K562 (cell line): ENCODE measurements at regions not wholly inside any gene's neighbourhood (a gene's known extent, or its start where the extent isn't known, plus 50 kb on each side); places are given as distances from the start of the nearest gene placed in this dataset.

ENCODE experiments used
- ATAC-seq: fragments of 200-7000 bp; cut with Tn5 transposase; 3 replicates; pipeline ENCODE4 v1.9.1; 2020; ENCODE audit warnings: moderate library complexity
- BruUV-seq: library from RNA; stranded (reverse); fragments of 400-500 nt; replicated peaks from 2 replicates; lab custom pipeline; 2021; lab: Mats Ljungman, UMichigan
- CTCF ChIA-PET: fragments of 300-600 bp; formaldehyde crosslinking; extraction: SDS; loops from one replicate; lab custom pipeline; 2021; ENCODE audit warnings: low intra/inter-chr PET ratio; lab: Yijun Ruan, JAX
- POLR2A ChIA-PET: fragments of 300-600, 350-650 bp; sonication (Branson Sonifier 250); formaldehyde crosslinking; extraction: SDS; loops from one replicate; lab custom pipeline; 2021; ENCODE audit warnings: antibody characterized with exemption, inconsistent platforms; lab: Yijun Ruan, JAX
- DNase-seq, 4 experiments: peaks; one replicate each; pipeline versions ENCODE4 v3.0.0 to v3.0.0-alpha.2; 2011 to 2018; ENCODE audit warnings: low spot score in 3 of 4, mixed read lengths in 3 of 4; ENCODE audit errors: extremely low read depth in 1 of 4
- FAIRE-seq: peaks from 2 replicates; lab custom pipeline; 2011; peaks lifted over from hg19 to GRCh38; lab: Jason Lieb, UNC
- H2AFZ ChIP-seq: 2 replicates; pipeline ENCODE4 v1.6.0; 2011; ENCODE audit warnings: low read depth, low read length, control low read depth, inconsistent platforms
- H3K27ac ChIP-seq: fragments of 200-600 bp; 3 replicates; pipeline ENCODE4 v1.8.0; 2011; ENCODE audit warnings: low read depth, mild to moderate bottlenecking, control low read depth, inconsistent platforms, low read length, moderate library complexity, mixed read lengths; ENCODE audit errors: extremely low read depth
- H3K27me3 ChIP-seq, 2 experiments: fragments of 300-600 bp in 1 of 2; 2 replicates in 1 of 2; 3 replicates in 1 of 2; pipeline versions ENCODE4 v1.6.0 to v1.8.0; 2011; ENCODE audit warnings: inconsistent platforms in 2 of 2, low read length in 2 of 2, mild to moderate bottlenecking in 1 of 2, mixed read lengths in 1 of 2, moderate library complexity in 1 of 2; ENCODE audit not compliant: control insufficient read depth in 2 of 2, insufficient read depth in 2 of 2
- H3K36me3 ChIP-seq: fragments of 300-600 bp; 3 replicates; pipeline ENCODE4 v1.8.0; 2011; ENCODE audit warnings: mild to moderate bottlenecking, low read length, inconsistent platforms; ENCODE audit not compliant: control insufficient read depth, insufficient read depth
- H3K4me1 ChIP-seq, 2 experiments: fragments of 200-600 bp in 1 of 2; replicated peaks in 1 of 2; 2 replicates in 1 of 2; 3 replicates in 1 of 2; pipeline versions ENCODE4 v1.5.1 to v1.8.0; 2011; ENCODE audit warnings: inconsistent platforms in 2 of 2, low read length in 2 of 2, mild to moderate bottlenecking in 1 of 2, mixed read lengths in 1 of 2, moderate library complexity in 1 of 2; ENCODE audit not compliant: control insufficient read depth in 2 of 2, insufficient read depth in 2 of 2
- H3K4me2 ChIP-seq: 2 replicates; pipeline ENCODE4 v1.6.1; 2011; ENCODE audit warnings: low read length, control low read depth, inconsistent platforms, mixed read lengths; ENCODE audit not compliant: insufficient read depth
- H3K4me3 ChIP-seq: fragments of 200-600 bp; sonication (generic), shearing (Covaris generic); 2 replicates; pipeline ENCODE4 v1.5.1; 2016; ENCODE audit warnings: control low read depth, inconsistent platforms
- H3K79me2 ChIP-seq: fragments of 200-600 bp; 3 replicates; pipeline ENCODE4 v1.8.0; 2011; ENCODE audit warnings: low read length, inconsistent platforms; ENCODE audit not compliant: control insufficient read depth, insufficient read depth
- H3K9ac ChIP-seq, 2 experiments: 2 replicates each; pipeline versions ENCODE4 v1.6.0 to v1.6.1; 2011; ENCODE audit warnings: low read depth in 2 of 2, low read length in 2 of 2, control low read depth in 1 of 2, inconsistent platforms in 1 of 2, mild to moderate bottlenecking in 1 of 2, mixed read lengths in 1 of 2; ENCODE audit not compliant: insufficient read depth in 1 of 2
- H3K9me1 ChIP-seq: one replicate; pipeline ENCODE4 v1.6.0; 2011; ENCODE audit warnings: inconsistent platforms, mild to moderate bottlenecking, low read length, moderate library complexity; ENCODE audit not compliant: control insufficient read depth, insufficient read depth
- H3K9me3 ChIP-seq: replicated peaks from 2 replicates; pipeline ENCODE4 v1.5.1; 2011; ENCODE audit warnings: low read depth, low read length, inconsistent platforms; ENCODE audit not compliant: control insufficient read depth, insufficient read depth
- H4K20me1 ChIP-seq: replicated peaks from 2 replicates; pipeline ENCODE4 v1.6.1; 2011; ENCODE audit warnings: low read length, inconsistent platforms, mixed read lengths; ENCODE audit not compliant: control insufficient read depth, insufficient read depth
- CBFA2T2 ChIP-seq: fragments of 450-650 bp; conservative IDR thresholded peaks from 2 replicates; pipeline ENCODE4 v1.6.1; 2017; ENCODE audit warnings: mild to moderate bottlenecking
- MITF ChIP-seq: IDR thresholded peaks from 2 replicates; pipeline ENCODE4 v1.6.1; 2014; ENCODE audit warnings: antibody characterized with exemption
- NCOA6 ChIP-seq: fragments of 450-650 bp; IDR thresholded peaks from 2 replicates; pipeline ENCODE4 v1.6.1; 2017; ENCODE audit warnings: mild to moderate bottlenecking
- WGBS: fragments of 100-300 bp; shearing (Covaris generic); methylation state at CpG from one replicate; pipeline ENCODE4 v1.1.6; 2016; ENCODE audit warnings: low coverage, mixed read lengths; ENCODE audit not compliant: insufficient coverage; ENCODE audit errors: missing lambda C conversion rate; 5-methylcytosine and 5-hydroxymethylcytosine counted together
- in situ Hi-C: fragments of 300-500 bp; cut with MboI; formaldehyde crosslinking; loops from 4 replicates; pipeline ENCODE4 v1.15.0; 2018; ENCODE audit warnings: inconsistent platforms, mixed read lengths
- intact Hi-C: fragments of 100-400 bp; cut with micrococcal nuclease; formaldehyde crosslinking; loops from 2 replicates; pipeline ENCODE4 v1.14.2; 2022

GRCh38 chr17:56009795-56010651 is 143.3 kb upstream of the ANKFN1 start:
- TF ChIP-seq NCOA6 (no peak), MITF (no peak), CBFA2T2 (no peak)
- no peaks in the 10 kb centered on the region for H3K9me3 ChIP-seq
- H3K36me3 ChIP-seq: no peaks in the 10 kb centered on the region
- no peaks in the 10 kb centered on the region for H3K27me3 ChIP-seq
- POLR2A ChIA-PET: interaction anchor here (0.6 to 1.6 kb wide), 2 partner anchors 9 to 667 kb away, joined by 3 to 5 read pairs; no protein-coding TSS in a partner anchor
- no peak for DNase-seq
- no peak overlapping the region for H3K27ac ChIP-seq
- no peak overlapping the region for H3K4me2 ChIP-seq
- in situ Hi-C loops (no loop called here), intact Hi-C loops (no loop called here)
- no peaks in the 10 kb centered on the region for H3K79me2 ChIP-seq
- no peaks in the 10 kb centered on the region for H3K4me1 ChIP-seq
- WGBS: 3% methylated on average over 5 of the region's 5 CpGs
- CTCF ChIA-PET: no interaction called here
- BruUV-seq: no TSS peak
- ATAC-seq: no peak
- H2AFZ ChIP-seq: no peak overlapping the region
- H3K4me3 ChIP-seq: no peak overlapping the region
- H3K9ac ChIP-seq: no peak overlapping the region
- H3K9me1 ChIP-seq: no peaks in the 10 kb centered on the region
- FAIRE-seq: no peak
- H4K20me1 ChIP-seq: no peaks in the 10 kb centered on the region
